ENCODE measurements at regions not wholly inside any gene's neighbourhood (a gene's known extent, or its start where the extent isn't known, plus 50 kb on each side); places are given as distances from the start of the nearest gene placed in this dataset.

GRCh38 chr2:221310730-221311129 is 261.4 kb downstream of the EPHA4 start:
- TF ChIP-seq CTCF (IDR thresholded peaks at IDR 0.05; ENCODE audit: poor library complexity) (no peak), EZH2 (IDR thresholded peaks at IDR 0.05; ENCODE audit: borderline replicate concordance) (no peak), EZH2phosphoT487 (IDR thresholded peaks at IDR 0.05; ENCODE audit: low read depth, severe bottlenecking, unreplicated experiment) (no peak)

Data from hepatocyte (in vitro differentiated cells).